Mammary epithelial cell (primary cell): ENCODE measurements at regions not wholly inside any gene's neighbourhood (a gene's known extent, or its start where the extent isn't known, plus 50 kb on each side); places are given as distances from the start of the nearest gene placed in this dataset.

Experiments used
- EZH2 ChIP-seq: IDR thresholded peaks from 2 replicates; pipeline ENCODE4 v1.6.1; 2012; ENCODE audit warnings: low read length, inconsistent platforms, borderline replicate concordance
- TF ChIP-seq, protein P1 (sequence below), 2 donors: IDR thresholded peaks in 1 of 2; conservative IDR thresholded peaks in 1 of 2; 2 replicates each; pipeline ENCODE4 v1.5.1; 2011 to 2012; ENCODE audit warnings: inconsistent platforms in 2 of 2, low read length in 2 of 2, mild to moderate bottlenecking in 2 of 2, control low read depth in 1 of 2, low read depth in 1 of 2; ENCODE audit not compliant: insufficient read depth in 1 of 2; ENCODE audit errors: extremely low read depth in 1 of 2

DNA sequence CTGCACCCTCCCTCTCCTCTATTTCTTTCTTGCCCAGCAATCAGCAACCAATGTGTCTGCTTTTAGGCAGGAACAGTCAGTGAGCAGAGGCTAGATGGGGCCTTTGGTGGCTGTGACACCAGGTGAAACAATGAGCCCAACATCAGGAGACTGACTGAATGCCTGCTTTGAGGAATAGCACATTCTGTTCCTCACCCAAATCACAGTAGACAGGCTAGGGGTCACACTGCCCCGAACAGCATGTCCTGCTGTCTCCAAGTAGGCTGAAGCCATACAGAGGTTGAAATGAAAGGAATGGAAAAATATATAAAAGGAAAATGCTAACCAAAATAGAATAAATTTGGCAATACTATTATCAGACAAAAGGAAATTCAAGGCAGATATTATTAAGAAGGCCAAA is 122.5 kb upstream of the GDNF start:
- TF ChIP-seq, protein P1, sequence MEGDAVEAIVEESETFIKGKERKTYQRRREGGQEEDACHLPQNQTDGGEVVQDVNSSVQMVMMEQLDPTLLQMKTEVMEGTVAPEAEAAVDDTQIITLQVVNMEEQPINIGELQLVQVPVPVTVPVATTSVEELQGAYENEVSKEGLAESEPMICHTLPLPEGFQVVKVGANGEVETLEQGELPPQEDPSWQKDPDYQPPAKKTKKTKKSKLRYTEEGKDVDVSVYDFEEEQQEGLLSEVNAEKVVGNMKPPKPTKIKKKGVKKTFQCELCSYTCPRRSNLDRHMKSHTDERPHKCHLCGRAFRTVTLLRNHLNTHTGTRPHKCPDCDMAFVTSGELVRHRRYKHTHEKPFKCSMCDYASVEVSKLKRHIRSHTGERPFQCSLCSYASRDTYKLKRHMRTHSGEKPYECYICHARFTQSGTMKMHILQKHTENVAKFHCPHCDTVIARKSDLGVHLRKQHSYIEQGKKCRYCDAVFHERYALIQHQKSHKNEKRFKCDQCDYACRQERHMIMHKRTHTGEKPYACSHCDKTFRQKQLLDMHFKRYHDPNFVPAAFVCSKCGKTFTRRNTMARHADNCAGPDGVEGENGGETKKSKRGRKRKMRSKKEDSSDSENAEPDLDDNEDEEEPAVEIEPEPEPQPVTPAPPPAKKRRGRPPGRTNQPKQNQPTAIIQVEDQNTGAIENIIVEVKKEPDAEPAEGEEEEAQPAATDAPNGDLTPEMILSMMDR (conservative IDR thresholded peaks at IDR 0.05 in 1 of 2, IDR thresholded peaks at IDR 0.05 in 1 of 2; ENCODE audit: extremely low read depth in 1 of 2, insufficient read depth in 1 of 2, low read depth in 1 of 2, low read length in 2 of 2): no peak
- no peak for TF ChIP-seq EZH2
